ENCODE measurements at regions not wholly inside any gene's neighbourhood (a gene's known extent, or its start where the extent isn't known, plus 50 kb on each side); places are given as distances from the start of the nearest gene placed in this dataset.

DNA sequence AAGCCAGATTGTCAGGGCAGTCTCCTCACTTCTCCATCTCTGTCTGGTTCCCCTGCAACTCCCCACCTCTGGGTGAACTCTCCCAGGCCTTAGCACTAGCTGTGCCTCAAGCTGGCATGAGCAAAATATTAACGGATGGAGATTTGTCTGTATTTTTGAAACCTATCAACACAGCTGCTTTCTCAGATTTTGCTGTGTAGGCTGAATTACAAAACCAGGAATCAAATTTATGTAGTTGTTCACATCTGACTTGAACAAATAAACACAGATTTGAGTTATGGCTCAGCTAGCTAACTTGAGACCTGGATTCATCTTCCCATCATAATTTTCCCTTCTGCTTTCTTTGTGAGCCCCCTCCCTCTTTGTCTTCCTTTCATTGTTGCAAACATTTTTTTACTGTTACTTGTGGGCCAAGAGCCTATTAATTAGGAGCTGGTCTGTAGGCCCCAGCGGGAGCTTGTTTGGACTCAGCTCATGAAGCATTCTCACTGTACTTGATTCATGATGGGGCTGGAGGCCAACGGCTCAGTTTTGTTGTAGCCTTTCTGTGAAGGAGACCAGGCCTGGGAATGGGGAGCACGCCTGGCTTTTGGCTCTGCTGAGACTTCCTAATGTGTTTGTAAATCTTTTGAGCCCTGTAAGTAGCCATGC lies 164.1 kb upstream of the GATA6 start:
- no peak overlapping the region for H3K4me3 ChIP-seq (replicated peaks; ENCODE audit: insufficient read depth, low read length)
- H3K27ac ChIP-seq (replicated peaks), result no peak overlapping the region
- TF ChIP-seq, protein P1, sequence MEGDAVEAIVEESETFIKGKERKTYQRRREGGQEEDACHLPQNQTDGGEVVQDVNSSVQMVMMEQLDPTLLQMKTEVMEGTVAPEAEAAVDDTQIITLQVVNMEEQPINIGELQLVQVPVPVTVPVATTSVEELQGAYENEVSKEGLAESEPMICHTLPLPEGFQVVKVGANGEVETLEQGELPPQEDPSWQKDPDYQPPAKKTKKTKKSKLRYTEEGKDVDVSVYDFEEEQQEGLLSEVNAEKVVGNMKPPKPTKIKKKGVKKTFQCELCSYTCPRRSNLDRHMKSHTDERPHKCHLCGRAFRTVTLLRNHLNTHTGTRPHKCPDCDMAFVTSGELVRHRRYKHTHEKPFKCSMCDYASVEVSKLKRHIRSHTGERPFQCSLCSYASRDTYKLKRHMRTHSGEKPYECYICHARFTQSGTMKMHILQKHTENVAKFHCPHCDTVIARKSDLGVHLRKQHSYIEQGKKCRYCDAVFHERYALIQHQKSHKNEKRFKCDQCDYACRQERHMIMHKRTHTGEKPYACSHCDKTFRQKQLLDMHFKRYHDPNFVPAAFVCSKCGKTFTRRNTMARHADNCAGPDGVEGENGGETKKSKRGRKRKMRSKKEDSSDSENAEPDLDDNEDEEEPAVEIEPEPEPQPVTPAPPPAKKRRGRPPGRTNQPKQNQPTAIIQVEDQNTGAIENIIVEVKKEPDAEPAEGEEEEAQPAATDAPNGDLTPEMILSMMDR (IDR thresholded peaks at IDR 0.05; ENCODE audit: insufficient read depth, low read length), result no peak
- no peak for TF ChIP-seq POLR2AphosphoS5 (IDR thresholded peaks at IDR 0.05; ENCODE audit: low read depth)
- TF ChIP-seq, protein P2, sequence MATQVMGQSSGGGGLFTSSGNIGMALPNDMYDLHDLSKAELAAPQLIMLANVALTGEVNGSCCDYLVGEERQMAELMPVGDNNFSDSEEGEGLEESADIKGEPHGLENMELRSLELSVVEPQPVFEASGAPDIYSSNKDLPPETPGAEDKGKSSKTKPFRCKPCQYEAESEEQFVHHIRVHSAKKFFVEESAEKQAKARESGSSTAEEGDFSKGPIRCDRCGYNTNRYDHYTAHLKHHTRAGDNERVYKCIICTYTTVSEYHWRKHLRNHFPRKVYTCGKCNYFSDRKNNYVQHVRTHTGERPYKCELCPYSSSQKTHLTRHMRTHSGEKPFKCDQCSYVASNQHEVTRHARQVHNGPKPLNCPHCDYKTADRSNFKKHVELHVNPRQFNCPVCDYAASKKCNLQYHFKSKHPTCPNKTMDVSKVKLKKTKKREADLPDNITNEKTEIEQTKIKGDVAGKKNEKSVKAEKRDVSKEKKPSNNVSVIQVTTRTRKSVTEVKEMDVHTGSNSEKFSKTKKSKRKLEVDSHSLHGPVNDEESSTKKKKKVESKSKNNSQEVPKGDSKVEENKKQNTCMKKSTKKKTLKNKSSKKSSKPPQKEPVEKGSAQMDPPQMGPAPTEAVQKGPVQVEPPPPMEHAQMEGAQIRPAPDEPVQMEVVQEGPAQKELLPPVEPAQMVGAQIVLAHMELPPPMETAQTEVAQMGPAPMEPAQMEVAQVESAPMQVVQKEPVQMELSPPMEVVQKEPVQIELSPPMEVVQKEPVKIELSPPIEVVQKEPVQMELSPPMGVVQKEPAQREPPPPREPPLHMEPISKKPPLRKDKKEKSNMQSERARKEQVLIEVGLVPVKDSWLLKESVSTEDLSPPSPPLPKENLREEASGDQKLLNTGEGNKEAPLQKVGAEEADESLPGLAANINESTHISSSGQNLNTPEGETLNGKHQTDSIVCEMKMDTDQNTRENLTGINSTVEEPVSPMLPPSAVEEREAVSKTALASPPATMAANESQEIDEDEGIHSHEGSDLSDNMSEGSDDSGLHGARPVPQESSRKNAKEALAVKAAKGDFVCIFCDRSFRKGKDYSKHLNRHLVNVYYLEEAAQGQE (IDR thresholded peaks at IDR 0.05; ENCODE audit: insufficient replicate concordance, low read depth), result no peak
- TF ChIP-seq GABPA (IDR thresholded peaks at IDR 0.05; ENCODE audit: low read depth), result no peak
- TF ChIP-seq SPI1 (IDR thresholded peaks at IDR 0.05; ENCODE audit: borderline replicate concordance, low read depth), result no peak
- H3K27me3 ChIP-seq (ENCODE audit: insufficient read depth, poor library complexity, severe bottlenecking), result no peaks in the 10 kb centered on the region
- no peak for DNase-seq (ENCODE audit: low read depth in 1 of 2, low spot score in 1 of 2)

DNA sequence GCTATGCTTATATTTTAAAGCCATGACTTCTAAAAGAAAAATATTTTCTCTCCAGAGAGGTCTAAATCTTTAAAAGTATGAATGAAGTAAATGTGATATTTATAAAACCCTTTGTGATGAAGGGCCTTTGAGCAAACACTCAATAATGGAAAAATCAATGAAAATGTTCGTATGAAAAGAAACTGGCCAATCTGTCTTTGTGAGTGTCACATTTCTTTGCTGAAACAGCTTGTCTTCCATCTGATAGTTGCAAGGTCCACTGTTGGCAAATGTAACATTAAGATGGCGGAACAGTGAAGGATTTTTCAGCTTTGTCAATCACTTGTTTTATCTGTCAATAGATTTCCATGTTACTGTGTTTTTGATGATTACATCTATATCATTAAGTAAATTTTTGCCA lies 162.9 kb upstream of the GATA6 start:
- no peak for TF ChIP-seq SPI1 (IDR thresholded peaks at IDR 0.05; ENCODE audit: borderline replicate concordance, low read depth)
- TF ChIP-seq POLR2AphosphoS5 (IDR thresholded peaks at IDR 0.05; ENCODE audit: low read depth), result no peak
- TF ChIP-seq, protein P1 (IDR thresholded peaks at IDR 0.05; ENCODE audit: insufficient read depth, low read length), result no peak
- TF ChIP-seq GABPA (IDR thresholded peaks at IDR 0.05; ENCODE audit: low read depth), result no peak
- DNase-seq (ENCODE audit: low read depth in 1 of 2, low spot score in 1 of 2), result no peak

DNA sequence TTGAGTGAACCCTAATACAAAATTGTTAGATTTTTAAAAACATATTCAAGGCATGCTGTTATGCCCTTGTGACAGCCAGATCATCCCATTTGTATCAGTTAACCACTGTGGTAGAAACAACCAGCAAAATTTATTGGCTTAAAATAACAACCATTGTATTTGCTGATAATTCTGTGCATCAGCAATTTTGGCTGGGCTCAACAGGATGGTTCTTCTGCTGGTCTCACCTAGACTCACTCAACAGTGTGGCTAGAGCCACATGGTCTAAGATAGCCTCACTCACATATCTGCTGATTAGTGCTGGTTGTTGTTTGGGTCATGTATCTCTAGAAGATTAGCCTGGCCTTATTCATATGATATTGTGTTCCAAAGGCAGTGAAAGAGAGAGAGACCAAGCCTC lies 160.1 kb upstream of the GATA6 start:
- TF ChIP-seq, protein P2 (IDR thresholded peaks at IDR 0.05; ENCODE audit: insufficient replicate concordance, low read depth), result no peak
- TF ChIP-seq SPI1 (IDR thresholded peaks at IDR 0.05; ENCODE audit: borderline replicate concordance, low read depth) (no peak), GABPA (IDR thresholded peaks at IDR 0.05; ENCODE audit: low read depth) (no peak), POLR2AphosphoS5 (IDR thresholded peaks at IDR 0.05; ENCODE audit: low read depth) (no peak)
- TF ChIP-seq, protein P1 (IDR thresholded peaks at IDR 0.05; ENCODE audit: insufficient read depth, low read length), result no peak
- no peaks in the 10 kb centered on the region for H3K27me3 ChIP-seq (ENCODE audit: insufficient read depth, poor library complexity, severe bottlenecking)
- no peak for DNase-seq (ENCODE audit: low read depth in 1 of 2, low spot score in 1 of 2)

More for the DNA sequence above, 162.9 kb upstream of the GATA6 start:
- Histone ChIP-seq H3K27ac (replicated peaks) (no peak overlapping the region), H3K27me3 (ENCODE audit: insufficient read depth, poor library complexity, severe bottlenecking) (no peaks in the 10 kb centered on the region), H3K4me3 (replicated peaks; ENCODE audit: insufficient read depth, low read length) (no peak overlapping the region)

DNA sequence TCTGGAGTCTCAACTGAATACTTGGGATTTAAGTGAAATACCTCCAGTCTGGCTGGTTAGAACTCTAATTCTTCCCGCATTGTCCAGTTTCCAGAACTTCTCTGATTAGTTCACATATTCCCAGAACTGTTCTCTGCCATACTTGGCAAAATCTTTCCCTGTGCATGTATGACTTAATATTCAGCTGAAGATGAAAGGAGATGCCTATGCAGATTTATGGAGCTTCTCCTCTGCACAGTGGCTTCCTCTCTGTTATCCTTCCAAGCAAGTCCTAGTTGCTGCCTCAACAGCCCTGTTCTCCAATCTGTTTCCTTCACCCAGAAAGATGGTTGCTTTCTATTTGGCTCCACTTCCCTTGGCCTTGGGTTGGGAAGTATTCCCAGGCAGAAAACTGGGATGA lies 155.4 kb upstream of the GATA6 start:
- H3K27me3 ChIP-seq (ENCODE audit: insufficient read depth, poor library complexity, severe bottlenecking), result no peaks in the 10 kb centered on the region
- DNase-seq (ENCODE audit: low read depth in 1 of 2, low spot score in 1 of 2), result no peak
- TF ChIP-seq, protein P2 (IDR thresholded peaks at IDR 0.05; ENCODE audit: insufficient replicate concordance, low read depth), result no peak
- no peak for TF ChIP-seq GABPA (IDR thresholded peaks at IDR 0.05; ENCODE audit: low read depth)
- TF ChIP-seq, protein P1 (IDR thresholded peaks at IDR 0.05; ENCODE audit: insufficient read depth, low read length), result no peak
- no peak overlapping the region for H3K27ac ChIP-seq (replicated peaks)
- H3K4me3 ChIP-seq (replicated peaks; ENCODE audit: insufficient read depth, low read length), result no peak overlapping the region

More for the DNA sequence above, 160.1 kb upstream of the GATA6 start:
- no peak overlapping the region for H3K4me3 ChIP-seq (replicated peaks; ENCODE audit: insufficient read depth, low read length)
- no peak overlapping the region for H3K27ac ChIP-seq (replicated peaks)

Measured in HL-60 (cell line).